Hippocampal formation (tissue), 2 donors: ENCODE measurements at regions not wholly inside any gene's neighbourhood (a gene's known extent, or its start where the extent isn't known, plus 50 kb on each side); places are given as distances from the start of the nearest gene placed in this dataset.

Experiments
- DNase-seq, 2 donors: peaks; one replicate each; lab custom pipeline; 2025; lab: John Stamatoyannopoulos, UW

DNA sequence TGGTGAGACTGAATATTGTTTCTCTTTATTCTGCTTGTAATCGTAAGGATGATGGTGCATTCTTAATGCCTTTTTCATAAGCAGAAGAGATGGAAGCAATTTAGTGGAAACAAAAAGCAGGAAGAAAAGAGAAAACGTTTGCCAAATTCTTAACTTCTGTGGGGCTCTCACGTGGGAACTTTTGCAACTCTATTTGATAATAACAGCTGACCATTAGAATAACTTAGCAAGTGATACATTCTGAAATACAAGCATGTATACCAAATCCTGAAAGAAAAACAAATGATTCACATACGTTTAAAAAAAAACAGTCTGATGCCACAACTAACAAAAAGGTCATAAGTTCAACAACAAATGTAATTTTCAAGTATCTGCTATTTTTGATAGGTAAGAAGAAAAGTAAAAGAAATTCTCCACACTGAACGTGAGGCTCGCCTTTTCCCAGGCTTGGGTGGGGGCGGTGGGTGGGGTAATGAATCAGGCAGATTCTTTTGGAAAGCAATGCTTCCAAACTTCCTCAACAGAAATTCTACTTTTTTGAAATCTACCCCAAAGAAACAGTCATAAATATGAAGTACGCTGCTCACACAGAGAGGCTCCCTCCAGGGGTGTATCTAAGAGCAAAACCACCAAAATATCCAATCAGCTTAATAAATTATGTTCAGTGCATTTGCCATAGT, 446.2 kb upstream of the MGMT start:
- DNase-seq = no peak

DNA sequence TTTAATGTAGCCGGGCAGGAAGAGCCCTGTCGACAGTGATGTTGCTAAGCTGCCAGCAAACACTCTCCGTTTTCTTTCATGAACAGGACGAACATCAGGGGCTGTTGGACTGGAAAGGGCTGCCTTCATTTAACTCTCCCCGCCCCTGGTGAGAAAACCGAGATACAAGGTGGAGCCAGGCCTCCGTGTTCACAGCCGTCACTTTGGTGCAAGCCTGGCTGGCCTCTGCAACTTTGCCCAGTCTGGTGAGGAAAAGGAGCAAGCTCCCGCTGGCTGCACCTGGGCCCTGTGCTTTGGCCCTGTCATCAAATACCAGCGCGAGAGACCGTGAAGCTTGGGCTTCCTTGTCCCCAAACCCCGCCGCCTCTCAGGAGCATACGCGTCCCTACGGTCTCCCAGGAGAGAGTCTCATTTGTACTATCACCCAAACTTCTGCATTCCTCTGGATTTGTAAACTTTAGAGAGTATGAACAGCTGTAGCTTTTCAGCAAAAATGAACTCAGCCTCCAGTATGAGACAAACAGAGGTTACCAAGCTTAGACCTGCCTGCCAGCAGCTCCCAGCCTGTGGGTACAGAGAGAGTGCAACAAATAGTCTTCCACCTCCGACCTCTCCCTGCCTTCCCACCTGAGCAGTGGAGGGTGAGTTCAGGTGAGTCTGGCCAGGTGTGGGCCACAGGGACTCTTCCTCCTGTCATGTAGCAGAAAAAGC, 445.3 kb upstream of the MGMT start:
- no peak for DNase-seq

DNA sequence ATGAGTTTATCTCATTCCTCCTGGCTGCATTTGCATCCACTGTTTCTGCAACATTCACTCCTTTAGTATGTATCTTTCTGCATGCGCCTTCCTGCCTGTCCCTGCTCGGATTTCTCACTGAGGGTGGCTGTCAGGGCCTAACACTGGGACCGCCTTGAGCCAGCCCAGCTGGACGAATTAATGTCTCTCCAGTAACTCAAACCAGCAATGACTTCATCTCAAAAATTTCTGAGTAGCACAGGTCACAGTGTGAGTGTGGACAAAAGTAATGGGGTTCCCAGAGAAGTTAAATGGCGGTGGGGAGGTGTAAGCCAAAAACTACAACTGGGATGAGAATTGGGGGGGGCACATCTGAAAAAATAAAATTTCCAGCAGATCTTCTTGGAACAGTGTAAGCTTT, 444.0 kb upstream of the MGMT start:
- no peak for DNase-seq

DNA sequence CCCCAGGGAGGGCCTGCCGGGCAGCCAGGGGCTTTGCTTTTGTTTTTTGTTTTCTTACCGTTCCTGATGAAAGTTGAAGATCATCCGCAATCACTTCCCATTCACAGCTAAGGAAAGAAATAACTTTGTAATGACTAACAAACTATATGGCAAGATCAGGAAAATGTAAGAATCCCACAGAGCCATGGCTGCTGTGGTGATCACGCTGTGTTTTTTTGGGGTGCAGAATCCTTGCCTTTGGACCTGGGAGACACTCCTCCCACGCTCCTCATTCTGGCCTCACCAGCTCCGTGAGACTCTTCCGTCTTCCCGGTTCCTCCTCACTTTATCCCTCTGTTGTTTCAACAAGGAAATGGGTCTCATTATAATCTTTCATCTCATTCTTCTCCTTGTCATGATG, 443.0 kb upstream of the MGMT start:
- DNase-seq = no peak

DNA sequence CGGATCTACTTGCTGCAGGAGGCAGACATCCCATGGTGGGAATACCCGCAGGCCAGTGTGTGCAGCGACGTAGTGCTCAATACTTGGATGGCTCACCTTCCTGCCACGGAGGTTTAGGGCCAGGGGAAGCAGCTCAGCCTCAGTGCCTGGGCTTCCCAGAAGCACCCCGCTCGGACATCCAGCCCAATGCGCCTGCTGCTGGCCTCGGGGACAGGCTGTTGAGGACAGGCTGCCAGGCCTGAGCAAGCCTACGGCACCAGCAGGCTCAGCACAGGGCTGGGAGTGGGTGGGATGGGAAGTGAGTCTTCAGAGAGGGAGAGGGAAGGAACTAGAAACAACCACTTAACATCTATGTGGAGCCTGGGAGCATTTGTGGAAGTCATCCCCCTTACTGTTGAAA, 441.3 kb upstream of the MGMT start:
- no peak for DNase-seq

DNA sequence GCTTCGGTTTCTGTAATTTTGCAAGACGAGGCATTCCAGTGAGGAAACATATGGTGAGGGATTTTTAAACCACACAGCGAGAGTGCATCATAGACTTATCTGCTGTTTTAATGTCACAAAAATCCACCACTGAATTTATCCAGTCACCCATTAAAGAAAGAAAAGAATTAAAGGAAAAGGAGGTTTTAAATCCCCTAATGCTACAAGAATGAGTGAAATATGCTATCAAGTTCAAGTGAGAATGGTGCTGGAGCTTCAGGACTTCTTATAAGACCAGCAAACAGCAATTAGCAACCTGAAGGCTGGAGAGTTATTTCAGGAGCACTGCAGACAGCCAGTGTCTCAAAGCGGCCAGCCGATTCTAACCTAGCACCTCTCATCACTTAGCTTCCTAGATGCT, 439.1 kb upstream of the MGMT start:
- DNase-seq = no peak

DNA sequence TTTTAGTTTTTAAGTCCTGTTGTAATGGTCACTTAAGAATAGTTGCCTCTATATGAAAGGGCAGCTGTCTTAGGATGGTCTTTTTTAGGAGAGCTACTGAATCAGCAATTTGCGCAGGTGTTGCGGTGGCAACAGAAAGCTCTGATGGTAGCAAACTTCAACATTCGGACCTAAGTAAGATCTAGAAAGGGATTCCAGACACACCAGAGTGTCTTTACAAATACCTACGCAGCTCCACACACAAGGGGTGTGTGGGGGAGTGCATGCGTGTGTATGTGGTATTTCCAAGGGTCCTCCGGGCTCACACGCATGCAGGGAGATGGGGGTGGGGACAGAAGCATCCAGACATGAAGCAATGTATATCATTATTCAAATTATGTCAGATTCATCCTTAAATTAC, 438.6 kb upstream of the MGMT start:
- DNase-seq = no peak

DNA sequence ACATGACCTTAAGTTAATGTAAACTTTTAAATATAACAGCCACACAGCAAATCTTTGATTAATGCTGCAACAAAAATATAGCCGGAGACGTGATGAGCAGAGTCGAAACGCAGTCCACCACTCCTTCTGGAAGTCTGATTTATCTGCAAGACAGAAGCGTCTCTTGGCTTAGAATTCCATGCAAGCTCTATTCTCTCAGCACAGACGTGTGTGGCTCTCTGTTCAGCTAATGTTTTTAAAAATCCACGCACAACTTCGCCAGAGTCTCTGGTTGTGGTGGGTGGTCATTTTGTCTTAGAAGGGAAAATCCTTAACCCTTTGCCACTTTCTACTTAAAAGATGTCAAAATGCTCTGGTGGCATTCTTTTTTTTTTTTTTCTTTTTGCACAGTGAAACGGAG, 438.0 kb upstream of the MGMT start:
- no peak for DNase-seq

DNA sequence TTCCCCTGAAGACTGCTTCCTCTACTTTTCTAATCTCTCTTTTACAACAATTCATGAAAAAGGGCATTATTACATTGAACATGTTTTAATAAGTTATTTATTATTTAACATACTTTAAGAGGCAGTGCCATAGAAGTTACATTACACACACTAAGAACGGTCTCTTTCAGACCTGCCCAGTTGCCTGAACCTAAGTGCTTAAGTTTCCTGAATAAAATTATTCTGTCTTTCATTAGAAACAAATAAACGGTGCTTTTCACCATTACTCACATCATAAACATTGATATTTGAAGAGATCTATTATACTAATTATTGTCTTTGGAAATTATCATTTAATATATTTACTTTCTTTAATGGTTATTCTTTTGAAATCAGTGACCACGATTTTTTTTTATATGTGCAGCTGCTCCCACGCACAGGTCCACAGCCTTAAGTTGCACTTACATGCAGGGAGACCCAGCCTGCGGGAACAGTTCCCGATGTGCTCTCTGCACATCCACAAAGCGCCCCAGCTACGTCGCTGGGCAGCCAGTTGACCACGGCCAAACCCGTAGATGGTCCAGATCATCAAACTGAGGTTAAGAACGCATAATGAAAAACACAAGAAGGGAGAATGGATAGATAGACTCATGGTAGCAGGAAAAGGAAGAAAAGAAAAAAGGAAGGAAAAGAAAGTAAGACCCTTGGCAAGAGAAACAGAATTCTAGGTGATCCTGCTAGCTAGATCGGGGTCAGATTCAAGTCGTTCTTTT, 437.0 kb upstream of the MGMT start:
- no peak for DNase-seq

DNA sequence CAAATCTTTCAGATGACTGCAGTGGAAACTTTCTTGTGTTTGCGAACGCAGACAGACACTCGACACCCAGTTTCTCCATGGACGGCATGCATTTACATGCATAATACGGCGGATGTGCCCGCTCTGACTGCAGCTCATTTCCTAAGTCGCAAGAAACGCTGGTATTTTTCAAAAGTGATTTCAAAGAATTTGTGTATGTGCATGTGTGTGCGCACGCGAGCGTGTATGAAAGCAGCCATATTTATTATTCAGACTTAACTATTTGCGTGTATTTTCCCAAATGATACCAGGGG, 436.5 kb upstream of the MGMT start:
- DNase-seq = no peak

DNA sequence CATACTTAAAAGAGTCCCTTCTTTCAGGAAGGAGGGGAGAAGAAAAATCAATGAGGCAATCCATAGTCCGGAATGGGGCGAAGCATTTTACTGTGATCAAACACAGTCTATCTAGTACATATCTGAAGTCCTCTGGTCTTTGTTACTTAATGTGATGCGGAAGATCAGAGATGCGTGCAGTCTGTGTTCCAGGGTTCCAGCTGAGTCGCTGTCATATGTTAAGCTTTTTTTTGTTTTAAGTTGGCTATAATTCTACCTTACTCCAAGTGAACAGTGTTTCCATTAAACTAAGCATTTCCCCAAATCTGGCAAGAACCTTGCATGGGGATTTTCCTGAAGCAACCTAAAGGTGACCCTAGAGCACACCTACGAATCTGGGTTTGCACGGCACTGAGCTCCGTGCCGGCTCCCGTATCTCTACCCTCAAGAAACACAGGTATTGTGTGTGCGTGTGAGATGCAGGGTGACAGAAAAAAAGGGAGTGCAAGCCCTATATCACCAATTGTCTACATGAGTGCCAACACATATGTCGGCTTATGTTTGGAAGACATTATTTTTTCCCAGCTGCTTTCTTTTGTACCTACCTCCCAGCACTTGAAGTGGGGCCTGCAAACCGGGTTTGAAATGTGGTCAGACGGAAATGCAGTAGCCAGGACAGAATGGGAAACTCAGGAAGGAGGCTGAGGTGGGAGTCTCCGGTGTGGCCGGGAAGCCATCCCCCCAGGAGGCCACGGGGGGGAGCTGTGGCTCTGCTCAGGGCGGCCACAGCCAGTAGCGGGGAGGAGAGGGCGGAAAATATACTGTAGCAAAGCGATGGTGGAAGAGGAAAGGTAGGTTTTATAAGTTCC, 435.8 kb upstream of the MGMT start:
- DNase-seq = peak; percentile 22 to 35

DNA sequence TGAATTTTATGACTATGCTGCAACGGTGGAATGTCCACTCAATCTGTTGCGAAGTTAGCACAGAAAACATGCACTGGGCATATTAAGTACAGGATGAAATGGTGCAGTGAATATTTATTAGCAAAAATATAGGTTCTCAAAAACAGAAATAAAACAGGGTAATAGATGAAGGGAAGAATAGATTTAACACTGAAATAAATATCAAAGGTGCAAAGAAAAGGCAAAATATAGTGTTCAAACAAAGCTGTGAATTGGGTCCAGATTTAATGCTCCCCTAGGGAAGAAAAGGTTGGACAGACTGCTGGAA, 435.2 kb upstream of the MGMT start:
- DNase-seq = no peak

DNA sequence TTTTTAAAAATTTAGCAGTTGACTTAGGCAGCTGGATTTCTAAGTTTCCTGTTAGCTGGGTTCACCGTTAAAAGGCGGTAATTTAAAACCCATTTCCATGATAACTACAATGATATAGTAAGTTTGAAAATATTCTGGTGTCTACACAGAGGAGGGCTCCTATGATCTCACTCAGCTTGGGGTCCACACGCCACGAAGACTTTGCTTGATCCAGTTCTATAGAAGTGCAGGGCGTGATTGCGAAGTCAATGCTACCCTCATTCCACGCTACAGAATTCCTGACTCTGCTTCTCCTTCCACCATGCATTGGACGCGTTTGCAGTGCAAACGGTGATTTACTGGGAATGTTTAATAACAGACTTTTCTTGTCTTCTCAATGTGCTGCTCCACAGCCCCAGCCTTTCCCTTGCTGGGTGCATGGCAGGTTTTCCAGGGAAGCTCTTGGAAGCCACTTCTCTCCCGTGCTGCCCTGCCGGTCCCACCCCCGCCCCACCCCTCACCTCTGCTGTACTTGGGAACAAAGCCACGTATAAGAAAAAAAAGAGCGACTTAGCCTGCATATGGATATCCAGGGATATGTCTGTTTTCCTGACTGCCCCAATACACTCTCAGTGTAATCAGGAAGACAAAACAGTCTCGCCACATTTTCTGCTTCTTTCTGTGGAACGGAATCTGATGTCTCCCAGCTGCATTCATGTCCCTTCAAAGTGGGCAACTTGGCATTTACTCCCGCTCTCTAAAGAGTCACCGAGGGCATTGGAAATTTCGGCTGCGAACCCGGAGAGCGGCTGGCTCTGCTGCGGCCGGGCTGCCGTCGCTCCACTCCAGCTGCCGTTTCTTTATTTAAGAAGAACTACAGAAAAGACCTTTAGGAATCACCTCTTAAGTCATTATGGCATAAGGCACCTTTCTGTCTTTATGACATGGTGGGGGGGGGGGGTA, 434.4 kb upstream of the MGMT start:
- DNase-seq = no peak

DNA sequence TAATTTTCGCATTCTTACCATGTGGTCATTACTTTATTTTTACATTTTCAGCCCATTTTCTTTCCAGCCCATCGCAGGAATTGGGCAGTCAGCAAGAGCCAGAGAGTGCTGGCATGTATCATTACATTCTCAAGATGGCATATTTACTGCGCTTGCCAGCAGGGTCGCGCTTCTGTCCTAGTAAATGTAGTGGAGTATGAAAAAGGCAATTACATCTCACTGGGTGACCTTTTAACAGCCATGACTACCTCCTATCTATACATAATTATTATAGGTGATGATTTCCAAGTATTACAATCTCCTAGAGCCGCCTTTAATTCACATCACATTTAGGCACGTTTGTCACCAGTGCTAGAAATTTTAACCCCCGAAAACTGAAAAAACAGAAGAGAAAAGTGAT, 433.7 kb upstream of the MGMT start:
- no peak for DNase-seq

DNA sequence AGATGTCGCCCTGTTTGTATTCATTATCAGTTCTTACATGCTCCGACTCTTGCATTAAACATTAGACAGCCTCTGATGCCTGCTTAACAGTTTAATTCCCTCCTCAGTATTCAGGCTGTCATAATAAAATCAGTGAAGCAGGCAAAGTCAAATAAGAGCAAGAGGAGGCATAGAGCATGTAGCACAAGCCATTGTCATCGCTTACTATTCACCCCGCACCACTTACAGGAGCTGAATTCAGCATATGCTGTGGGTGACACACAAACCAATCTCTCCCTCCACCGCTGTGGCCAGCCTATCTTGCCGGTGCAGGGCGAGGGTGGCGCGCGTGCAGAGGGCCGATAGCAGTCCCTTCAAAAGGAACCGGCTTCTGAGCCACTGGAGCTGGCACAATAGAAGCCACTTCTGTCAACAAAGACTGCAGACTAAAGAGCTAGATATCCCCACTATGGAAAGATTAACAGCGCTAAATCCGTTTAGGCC, 433.2 kb upstream of the MGMT start:
- DNase-seq = no peak

DNA sequence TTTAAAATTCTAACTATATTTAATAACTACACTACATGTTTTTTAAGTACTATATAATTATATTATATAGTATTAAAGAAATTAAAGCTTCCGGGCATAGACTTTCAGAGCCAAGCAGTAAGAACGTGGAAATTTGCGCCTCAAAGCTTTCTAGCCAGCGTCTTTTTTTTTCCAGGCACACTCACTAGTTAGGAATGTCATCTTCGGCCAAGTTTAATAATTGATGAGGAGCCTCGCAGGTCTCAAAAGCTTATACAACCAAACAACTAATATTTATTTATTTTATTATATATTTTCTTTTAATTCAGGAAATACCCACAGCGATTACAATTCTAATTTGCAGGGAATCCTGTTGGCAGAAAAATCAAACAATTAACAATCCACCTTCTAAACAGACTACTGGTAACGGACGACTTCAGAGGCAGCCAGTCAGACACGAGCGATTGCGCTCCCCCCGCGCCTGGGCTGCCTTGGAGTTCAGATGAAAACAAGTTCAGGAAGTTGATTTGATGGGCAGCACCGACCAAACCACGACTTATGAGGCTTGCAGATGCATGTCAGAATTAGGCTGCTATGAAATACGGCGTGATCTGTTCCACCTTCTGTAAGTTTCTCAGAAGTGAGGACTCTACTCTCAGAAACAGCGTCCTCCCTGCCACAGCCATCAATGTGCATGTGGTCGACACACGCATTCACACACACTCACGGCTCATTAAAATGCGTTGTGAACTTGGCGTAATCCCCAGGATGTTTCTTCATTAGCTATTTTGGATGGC, 431.8 kb upstream of the MGMT start:
- DNase-seq = no peak

DNA sequence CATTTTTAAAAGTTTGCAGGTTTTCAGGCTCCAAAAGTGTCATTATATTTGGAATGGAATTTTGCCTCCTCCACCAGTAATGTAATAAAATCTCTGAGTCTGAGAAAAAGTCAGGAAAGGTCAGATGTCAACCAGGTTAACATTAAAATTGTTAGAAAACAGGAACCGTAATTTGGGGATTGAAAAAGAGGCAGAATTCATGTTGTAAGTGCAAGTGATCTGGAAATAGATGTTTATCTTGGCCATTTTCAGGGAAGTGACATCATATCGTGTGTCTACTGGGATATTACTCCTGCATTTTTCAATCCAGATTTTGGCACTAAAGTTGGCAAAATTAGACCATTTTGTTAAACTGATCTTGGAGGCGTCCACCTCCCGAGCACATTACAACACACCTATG, 428.5 kb upstream of the MGMT start:
- no peak for DNase-seq

DNA sequence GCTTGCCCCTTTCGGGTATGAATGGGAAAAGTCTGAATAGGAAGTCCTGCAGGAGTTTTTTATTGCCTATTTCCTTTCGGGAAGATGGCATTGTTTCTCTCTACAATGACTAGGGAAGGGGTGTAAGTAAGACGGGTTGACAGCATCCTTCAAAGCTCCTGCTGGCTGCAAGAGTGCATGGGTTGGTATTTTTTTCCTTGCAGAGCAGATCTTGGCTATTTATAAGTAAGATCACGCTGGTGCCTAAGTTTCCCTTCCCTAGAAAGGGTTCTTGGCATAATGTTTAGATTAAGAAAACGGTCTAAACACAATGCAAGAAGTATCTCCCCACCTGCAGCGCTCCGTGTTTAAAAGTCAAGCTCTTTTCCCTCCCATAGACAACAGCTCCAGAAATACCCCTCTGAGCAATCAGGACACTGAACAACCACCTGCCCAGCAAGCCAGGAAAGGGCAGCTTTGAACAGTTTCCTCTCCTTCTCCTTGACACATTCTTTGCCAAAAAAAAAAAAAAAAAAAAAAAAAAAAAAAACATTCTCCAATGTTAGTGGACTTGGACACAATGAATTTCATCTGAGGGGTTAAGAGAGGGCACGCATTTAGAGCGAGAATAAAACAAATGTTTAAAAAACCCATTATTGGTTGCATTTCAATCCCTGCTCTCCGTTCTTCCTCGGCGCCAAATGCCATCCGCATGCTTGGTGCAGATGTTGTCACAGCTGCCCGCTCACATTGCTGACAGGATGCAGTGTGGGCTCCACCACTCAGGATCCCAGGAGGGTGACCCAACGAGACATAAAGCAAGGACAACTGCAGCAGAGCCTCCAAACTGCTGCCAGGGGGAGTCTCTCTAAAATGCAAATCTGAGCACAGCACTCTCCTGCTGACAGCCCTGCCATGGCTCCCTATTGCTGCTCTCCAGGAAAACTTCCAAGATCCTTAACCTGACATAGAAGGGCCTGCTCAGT, 427.4 kb upstream of the MGMT start:
- no peak for DNase-seq

DNA sequence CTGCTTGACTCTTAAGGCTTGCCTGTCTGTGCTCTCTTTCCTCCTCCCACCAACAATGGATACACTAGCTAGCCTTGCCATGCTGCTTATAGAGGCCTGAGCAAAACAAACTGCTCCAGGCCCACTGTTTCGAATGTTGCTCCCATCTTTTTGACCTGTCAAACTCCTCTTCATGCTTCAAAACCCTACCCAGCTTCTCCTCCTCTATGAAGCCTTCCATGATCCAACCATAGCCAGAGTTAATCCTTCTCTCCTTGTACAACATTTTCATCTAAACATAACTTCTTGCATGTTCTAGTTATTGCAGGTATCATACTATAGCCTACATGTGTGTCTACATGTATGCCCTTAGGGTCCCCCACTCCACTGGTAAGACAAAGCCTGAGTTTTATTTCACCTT, 426.7 kb upstream of the MGMT start:
- DNase-seq = no peak
